GM21381 (cell line): ENCODE measurements at regions not wholly inside any gene's neighbourhood (a gene's known extent, or its start where the extent isn't known, plus 50 kb on each side); places are given as distances from the start of the nearest gene placed in this dataset.

Source experiments
- ATAC-seq: cut with Tn5 transposase; IDR thresholded peaks from one replicate; pipeline ENCODE4 v1.9.1; 2021; ENCODE audit warnings: mild to moderate bottlenecking, moderate library complexity; ENCODE audit not compliant: unreplicated experiment

DNA sequence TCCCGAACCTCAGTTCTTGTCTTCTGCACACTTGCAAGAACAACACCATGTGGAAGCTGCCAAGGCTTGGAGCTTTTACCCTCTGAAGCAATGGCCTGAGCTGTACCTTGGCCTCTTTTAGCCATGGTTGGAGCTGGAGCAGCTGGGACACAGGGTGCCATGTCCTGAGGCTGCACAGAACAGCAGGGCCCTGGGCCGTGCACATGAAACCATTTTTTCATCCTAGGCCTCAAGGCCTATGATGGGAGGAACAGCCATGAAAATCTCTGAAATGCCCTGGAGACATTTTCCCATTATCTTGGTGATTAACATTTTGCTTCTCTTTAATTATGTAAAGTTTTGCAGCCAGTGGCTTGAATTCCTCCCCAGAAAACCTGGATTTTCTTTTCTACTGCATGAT, 817.8 kb upstream of the CXADR start:
- no peak for ATAC-seq

DNA sequence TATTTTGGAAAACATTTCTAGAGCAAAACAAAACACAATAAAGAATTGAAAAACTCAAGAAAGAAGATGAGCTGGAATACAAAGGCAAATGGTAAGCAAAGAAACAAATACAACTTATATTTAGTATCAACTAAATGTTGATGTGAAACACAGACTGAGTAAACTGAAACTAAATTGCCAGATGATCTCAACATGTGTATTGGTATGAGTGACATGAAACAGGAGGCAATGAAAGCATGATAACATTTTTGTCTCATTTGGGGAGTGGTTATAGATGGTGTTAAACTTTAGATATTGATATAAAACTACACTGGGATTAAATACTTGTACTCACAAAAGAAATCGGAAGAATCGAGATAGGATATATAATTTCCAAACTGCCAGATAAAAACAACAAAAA, 805.6 kb upstream of the CXADR start:
- no peak for ATAC-seq

DNA sequence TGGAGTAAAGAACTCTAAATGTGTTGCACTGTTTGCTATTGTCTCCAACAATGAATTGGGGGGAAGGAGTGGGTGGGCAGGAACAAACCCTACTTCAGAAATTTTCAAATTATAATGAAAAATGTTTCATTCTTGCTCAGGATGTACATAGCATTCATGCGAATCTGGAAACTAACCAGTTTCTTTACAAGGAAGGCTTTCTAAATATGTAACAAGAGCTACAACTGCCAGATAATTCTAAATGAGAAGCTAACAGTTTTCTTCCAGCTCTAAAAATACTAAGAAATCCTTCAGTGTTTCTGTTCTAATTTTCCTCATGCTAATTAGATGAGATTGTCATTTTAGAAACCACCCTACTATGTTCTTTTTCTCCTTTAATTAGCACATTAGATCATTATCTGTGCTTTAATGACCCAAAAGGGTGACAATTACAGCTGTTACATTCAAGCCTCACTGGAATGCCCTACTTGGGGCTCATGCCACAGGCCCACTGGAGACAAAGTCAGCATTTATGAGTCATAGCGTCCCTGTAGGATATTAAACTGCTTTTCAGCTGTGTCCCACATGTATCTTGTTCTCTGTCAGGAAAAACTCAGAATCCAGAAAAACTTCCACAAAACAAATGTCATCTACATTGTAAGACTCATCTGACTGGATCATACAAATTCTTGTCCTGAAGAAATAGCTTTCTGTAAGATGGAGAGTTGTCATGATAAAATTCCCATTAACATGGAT, 804.6 kb upstream of the CXADR start:
- no peak for ATAC-seq

DNA sequence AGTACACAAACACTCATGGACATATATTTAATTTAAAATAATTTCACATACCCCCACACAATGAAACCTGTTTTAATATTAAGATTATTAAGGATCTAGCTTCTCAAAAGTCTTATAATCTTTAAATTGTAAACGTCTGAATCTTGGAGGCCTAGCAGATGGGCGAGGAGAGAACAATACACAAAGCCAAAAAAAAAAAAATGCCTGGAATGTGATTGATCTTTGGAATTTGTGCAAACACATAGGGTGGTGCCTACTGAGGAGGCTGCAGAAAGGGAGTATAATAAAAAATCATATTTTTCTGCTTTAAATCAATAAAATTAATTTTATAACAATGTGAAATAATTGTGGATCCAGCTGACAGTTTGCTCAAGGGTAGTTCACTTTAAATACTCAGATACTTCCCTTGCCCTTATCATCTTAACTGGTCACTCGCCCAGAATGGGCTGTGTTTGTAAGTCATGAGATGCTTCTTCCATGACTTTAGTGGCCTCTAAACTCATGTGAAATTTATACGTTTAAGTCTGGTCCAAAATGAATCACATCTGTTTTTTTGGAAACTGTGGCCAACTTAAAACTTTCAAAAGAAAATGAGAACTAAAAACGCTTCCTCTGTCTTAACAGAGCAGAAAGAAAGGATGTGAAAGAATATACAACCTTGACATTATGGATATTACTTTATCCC, 802.8 kb upstream of the CXADR start:
- no peak for ATAC-seq

DNA sequence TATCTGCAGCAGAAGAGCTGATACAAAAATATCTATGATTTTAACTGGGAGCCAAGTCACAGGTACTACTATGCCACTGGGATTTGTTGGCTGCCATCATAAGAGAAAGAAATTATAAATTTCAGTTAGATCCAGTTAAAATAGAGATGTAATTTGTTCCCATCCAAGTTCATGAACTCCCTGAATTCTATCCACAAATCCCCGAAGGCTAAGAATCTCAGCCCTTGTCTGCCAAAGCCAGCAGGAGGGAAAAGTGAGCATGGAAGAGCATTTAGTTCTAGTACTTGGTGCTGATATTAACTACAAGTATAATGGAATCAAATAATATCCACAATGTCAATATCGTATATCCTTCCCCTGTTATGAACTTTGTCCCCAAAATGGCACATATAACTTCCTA, 801.1 kb upstream of the CXADR start:
- no peak for ATAC-seq

DNA sequence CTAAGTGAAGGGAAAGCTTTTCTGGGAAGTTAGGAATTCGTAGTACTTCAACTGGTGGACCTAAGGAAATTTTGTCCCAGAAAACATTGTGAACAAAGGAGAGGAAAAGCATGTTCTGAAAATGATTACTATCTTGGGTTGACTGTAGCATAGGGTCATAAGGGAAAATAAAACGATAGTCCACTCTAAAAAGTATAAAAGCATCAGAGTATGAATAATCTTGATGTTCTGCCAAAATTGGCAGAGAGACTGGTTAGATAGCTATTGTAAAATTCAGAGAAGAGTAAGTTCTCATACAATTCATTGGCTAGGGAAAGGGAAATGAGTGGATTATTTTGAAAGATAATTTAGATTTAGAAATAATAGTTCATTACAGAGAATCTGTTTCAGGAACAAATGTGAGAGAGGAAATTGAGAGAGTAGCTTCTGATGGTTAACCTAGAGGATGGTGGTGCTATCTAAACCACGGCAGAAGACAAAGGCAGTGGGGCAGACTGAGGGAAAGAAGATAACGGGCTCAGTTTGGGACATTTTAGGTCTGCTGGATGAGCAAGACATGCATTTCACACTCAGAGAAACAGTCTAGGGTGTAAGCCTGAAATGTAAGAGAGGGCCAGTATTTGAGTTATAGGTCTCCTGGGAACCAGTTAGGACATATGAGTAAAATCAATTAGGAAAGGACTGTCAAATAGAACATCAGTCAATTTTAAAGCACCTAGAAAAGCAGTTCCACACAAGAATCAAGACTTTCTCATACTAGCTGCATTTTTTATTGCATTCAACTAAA, 799.3 kb upstream of the CXADR start:
- no peak for ATAC-seq

DNA sequence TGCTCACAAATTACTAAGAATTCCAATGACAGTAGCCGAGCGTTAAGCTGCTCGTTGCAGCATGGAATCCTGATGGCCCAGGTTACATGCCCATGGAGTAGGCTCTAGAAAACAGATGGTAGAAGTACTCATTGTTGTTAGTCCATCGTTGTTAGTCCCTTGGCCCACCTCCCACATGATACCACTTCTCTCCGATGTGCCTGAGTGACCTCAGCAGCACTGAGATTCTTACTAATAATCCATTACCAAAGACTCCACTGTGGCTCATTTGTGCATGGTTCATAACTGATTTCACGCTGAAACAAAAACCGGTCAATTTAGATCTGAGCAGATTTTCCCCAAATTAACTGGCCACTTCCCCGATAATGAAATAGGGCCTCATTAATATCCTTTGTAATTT, 772.3 kb upstream of the CXADR start:
- ATAC-seq, result no peak

DNA sequence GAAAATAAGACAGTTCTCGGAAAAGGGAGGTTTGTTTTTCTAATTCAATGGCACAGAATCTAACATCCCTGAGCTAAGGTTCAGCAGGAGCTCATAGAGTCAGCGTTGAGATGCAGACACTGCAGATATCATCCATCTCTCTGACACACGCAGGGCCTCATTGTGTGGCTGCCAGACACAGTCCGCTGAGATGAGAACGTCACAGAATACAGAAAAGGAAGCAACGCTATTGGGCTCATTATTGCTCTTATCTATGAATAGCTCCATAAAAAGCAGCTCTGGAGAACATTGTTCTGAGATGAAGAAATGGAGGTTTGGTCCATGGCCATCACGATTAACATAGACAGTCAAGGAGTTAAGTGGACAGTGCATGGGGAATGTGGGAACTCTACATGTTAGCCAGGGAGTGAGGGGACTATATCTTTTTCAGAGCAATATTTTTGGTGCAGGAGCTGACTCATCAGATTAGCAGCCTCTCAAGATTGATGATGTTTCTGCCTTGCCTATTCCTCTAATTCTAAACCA, 771.6 kb upstream of the CXADR start:
- no peak for ATAC-seq

DNA sequence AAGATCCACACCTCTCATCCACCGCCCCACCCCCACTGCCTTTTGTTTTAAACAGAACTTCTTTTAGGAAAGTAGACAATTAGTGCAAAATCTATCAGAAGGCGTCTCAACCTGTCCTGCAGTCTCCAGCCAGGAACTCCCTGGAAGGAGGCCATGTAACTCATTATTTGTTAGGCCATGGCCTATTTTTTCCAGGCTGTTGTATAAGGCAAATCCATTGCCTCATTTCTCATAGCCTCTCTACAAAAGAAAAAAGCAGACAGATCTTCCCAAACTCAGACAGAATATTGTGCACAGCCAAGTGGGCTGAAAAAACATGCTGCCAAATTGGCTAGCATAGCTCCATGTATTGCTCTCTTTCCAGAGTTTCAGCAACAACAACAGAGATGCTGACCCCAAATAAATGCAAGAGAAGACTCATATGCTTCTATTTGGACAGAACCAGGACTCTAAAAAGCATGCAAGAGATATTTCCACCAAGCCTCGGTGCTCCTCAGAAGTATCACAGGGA, 770.7 kb upstream of the CXADR start:
- ATAC-seq, result no peak

DNA sequence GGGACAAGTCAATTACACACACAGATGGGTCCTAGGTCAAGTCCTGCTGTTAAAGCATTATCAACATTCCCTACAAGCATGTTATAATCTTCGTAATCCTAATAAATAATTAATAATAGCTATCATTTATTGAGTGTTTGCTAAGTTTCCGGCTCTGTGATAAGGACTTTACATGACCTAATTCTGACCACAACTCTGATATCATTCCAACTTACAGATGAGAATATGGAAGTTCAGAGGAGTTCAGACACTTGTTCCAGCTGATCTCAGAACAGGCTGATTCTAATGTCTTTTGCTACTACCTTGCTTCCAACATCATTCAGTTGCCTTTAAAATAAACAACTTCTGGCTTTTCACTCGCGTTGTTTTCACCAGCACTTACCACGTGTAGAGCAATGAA, 770.1 kb upstream of the CXADR start:
- ATAC-seq, result no peak

DNA sequence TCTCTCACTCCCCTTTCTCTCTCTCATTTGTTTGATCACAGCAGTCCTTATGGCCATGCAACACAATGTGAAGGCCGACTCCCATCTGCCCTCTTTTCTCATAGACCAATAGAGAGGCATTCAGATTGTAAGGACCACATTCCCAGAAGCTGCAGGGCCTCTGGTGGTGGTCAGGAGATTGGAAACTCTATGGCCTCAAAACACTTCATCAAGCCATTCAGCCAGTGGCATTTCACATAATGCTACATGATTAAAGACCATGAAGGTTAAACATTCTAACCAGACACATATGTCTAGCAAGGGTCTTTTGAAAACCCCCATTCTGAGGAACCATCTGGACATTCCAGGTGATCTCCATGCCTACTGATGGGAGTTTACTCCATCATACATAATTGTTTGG, 769.5 kb upstream of the CXADR start:
- ATAC-seq, result no peak

DNA sequence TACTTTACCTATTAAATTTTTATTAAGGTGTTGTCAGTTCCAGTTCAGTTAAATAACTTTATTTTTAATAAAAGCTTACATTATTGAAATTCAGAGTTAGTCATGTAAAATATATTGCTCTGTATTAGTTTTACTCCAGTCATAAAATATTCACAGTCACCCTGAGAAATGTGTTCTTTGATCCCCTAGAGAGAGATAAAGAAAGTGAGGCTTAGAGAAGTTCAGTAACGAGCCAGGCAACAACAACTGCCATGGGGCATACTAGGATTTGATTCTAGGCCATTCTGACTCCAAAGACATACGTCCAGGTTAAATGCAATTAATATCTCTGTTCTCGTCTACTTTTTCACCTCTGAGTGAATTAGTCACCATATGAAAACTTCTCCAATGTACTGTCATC, 761.9 kb upstream of the CXADR start:
- ATAC-seq, result no peak

DNA sequence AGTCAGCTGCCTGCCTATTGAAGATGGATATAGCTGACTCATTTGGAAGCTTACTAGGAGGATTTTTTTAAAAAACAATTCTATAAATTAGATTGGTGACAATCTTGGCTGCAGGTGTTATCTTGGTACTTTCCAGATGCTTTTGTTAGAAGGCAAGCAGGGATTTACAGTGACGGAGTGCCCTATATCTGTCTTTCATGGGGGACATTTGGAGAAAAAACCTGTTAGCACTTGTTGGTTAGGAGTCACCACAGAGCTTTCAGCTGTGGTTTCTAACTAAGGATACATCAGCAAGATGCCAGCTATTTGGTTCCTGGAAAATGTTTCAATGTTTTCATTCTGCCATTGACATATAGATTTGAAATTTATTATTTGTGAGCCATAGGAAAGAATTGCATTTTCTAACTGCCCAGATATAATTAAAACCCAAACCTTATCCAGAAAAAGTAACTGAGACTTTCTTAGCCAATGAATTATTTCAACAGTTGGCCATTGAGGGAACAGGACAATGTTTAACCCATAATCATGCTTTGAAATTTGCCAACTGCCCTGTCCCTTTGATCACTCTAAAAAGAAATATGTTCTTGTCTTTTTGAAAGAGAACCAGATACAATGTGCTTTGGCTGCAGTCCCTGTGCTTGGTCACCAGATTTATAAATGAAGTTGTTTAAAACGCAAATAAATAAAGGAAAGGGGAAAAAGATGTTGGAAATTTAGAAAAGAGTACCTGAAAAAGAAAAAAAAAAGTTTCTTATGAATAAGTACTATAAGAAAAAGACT, 761.0 kb upstream of the CXADR start:
- ATAC-seq, result no peak

DNA sequence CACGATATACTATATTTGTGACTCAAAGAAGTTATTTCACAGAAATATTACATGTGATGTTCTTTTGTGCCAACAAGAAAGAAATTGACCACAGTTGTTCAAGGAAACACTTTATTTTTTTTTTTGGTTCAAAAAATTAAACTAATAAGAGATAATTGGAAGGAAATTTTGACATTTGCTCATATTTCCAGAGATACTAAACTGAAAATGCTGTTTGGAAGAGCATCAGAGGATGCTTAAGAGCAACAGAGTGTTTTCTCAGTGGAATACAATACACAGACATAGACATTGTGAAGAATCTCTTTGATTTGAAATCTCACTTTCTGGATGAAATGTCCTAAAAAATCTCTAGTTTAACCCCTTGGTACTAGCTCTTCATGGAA, 760.4 kb upstream of the CXADR start:
- no peak for ATAC-seq

DNA sequence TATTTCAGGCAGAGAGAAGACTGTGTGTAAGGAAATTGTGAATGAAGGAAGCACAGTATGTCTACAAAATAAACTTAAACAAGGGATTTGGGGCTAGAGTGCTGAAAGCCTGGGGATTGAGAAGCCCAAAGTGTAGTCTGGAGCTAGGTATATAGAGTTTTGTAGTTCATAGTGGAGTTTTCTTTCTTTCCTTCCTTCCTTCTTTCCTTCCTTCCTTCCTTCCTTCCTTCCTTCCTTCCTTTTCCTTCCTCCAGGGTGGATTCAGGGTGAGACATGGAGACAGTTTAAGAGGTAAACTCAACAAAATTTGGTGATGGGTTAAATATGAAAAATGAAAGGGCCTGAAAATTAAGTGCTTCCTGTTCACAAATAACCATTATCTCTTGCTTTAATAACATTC, 757.8 kb upstream of the CXADR start:
- ATAC-seq, result no peak

DNA sequence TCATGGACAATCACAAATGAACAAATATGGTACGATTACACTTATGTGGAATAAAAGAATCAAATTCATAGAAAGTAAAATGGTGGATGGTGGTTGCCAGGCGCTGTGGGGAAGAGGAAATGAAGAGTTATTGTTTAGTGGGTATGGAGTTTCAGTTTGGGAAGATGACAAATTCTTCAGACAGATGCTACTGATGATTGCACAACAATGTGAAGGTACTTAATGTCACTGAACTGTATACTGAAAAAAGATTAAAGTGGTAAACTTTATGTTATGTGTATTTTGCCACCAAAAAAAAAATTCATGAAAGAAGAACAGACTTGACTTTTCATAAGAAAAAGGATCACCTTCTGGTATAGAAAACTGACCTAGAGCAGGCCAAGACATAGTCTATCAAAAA, 745.6 kb upstream of the CXADR start:
- ATAC-seq, result no peak

DNA sequence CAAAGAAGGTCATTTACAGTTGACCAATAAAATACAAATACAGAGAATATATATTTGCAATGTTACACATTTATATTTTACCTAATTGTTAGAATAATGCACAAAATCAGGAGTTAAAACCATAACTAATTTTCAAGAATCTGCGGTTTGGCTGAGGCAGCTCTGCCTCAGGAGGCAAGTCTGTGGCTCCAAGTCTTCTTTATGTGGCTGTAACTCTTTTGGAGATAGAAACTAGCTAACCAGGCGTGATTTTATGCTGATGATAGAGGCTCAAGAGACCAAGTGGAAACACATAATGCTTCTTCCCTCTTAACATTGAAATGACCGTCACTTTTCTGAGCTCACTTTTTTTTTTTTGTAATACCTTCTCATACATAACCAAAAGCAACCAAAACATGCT, 744.7 kb upstream of the CXADR start:
- ATAC-seq, result no peak

DNA sequence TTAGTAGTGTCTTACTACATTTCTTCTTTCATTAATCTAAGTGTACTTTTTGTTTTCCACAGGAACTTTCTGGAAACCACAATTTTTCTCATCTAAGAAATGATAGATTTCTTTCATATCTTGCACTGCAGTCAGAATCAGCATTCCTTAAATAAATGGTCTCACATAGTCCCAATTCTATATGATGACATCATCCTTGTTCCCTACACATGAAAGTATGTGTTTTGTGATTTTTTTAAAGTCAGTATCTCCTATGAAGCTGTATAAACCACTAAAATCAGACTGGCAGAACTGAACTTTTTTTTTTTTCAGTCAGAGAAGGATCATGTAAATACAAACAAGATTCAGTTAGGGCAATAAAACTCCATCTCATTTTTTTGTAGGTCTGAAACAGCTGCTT, 742.6 kb upstream of the CXADR start:
- no peak for ATAC-seq

DNA sequence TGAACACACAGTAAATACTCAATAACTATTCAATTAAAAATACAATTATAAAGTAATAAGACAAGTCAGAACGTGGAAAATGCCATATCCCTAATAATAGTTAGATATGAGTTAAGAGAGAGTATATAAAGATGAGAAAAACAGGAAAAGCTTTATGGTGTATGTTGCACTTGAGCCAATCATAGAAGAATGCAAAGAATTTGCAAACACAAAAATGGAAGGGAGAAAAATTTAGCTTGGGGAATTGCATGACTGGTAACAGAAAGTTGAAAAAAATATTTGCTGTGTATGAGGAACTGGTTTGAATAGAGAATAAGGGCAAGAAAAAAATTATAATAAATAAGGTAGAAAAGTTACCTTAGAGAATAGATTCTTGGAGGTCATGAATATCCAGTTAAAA, 739.6 kb upstream of the CXADR start:
- no peak for ATAC-seq

DNA sequence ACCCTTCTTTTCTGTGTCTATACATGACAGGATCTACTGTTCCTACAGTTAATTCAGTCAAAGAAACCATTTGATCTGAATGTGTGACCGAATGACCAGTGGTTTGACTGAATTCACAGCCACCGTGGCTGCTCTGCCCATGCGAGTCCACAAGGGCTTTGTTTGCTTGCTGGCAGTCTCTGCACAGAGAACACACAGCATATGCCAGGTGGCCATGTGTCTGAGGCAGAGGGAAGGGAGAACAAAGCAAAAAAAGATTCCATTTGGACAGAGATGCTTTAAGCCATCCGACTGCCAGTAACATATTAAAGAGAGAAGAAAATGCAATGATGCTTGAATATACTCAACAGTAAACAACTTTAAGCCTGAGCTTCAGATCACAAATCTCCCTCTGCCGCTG, 737.8 kb upstream of the CXADR start:
- no peak for ATAC-seq
